NCI-H1930 (cell line): ENCODE measurements at regions not wholly inside any gene's neighbourhood (a gene's known extent, or its start where the extent isn't known, plus 50 kb on each side); places are given as distances from the start of the nearest gene placed in this dataset.
"Not testable (repeated sequence)": the region's sequence is repeated elsewhere in the genome, so short reads cannot be mapped to it uniquely, and the experiment has no call there.

ENCODE experiments used
- DNase-seq, 2 experiments: peaks; one replicate each; lab custom pipeline; 2025; lab: John Stamatoyannopoulos, UW

DNA sequence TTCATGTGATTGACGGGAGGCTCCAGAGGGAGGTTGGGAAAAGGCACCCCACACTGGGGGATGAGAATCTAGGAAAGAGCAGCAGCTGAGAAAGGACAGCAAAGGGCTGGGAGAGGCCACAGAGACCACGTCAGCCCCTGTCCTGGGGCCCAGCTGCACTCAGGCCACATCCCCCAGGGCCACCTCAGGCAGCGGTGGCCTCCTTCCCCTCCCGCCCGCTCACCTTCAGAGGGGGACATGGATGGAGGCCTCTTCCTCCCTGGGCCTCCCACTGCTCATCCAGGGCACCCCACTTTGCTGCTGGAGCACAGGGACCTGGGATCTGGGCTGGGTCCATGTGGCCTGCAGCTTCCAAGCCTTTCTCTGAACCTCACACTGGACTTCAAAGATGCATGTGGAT, 199.8 kb upstream of the HDAC4 start:
- DNase-seq = no peak

DNA sequence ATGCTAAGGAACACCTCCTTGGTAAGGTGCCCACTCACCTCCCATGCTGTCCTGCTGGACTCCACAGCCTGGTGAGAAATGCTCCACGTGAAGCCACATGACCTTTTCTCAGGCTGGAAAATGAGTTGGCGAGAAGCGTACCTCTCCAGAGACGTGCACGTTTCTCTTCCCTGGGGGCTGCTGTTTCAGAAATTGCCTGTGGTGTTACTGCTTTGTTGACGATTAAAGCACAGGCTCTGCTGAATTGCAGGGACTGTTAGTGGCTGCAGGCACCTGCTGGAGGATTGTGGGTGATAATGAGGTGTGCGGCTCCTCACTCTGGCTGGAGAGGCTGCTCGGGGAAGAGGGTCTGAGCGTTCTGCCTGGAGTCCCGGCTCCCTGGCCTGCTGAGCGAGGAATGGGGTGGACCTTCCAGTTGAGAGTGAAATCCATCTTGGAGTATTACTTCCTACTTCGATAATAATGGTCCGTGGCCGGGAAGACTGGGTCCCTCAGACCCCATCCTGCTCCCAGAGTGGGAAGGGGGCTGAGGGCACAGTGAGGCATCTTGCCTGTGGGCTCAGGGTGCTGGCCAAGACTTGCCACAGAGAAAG, 199.3 kb upstream of the HDAC4 start:
- no peak for DNase-seq

DNA sequence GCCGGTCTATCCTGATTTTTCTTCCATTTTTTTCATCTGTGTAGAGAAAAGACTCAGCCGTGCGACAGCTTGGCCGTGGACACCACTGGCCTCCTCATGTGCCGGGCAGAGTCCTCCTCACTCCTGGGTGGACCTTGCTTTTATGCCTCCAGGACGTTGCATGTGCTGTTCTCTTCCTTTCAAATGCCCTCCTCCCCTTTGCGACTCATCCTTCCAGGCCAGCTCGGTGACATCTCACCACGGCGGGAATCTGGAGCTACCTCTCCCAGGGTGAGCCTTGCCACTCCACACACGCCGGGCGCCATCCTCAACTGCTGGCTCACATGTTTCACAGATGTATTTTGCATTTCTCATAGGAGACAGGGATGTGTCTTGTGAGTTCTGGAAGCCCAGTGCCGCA, 198.5 kb upstream of the HDAC4 start:
- no peak for DNase-seq

DNA sequence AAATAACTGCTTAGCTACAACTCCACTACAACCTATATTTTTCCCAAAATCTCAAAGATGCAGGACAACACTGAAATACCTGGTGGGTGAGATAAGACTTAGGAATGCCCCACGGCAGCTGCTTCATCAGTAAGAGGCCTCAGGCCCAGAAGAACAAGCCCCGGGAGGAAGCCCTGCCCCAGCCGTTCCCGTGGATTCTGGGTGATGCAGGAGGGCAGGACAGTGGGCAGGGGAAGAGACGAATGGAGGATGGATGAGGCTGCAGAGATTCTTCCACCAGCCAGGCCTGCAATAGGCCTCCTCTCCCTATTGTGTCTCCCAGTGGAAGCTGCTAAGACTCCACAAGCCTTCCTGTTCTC, 197.9 kb upstream of the HDAC4 start:
- no peak for DNase-seq

DNA sequence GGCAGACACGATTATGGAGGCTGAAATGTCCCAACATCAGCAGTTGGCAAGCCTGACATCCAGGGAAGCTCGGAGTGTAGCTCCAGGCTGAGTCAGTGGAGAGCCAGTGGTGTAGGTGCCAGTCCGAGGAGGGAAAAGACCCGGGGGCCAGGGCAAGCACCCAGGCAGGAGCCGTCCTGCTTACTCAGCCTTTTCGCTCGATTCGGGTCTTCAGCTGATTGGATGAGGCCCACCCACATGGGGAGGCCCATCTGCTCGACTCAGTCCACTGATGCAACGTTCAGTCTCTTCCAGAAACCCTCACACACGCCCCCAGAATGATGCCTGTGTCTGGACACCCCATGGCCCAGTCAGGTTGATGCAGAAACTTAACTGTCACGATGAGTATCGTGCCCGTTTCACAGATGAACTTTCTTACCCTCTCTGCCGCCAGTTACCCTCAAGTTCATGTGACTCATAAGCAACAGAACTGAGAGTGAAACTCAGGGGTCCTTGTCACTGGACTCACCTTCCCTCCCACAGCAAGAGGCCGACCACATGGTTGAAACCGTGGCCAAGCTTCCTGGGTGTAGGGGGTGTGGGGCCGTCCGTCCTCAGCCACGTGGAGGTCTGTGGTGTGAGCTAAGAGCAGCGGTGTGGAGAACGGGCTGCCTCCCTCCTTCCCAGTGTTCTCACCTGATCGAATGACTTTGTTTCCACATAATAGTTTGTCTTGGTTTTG, 197.4 kb upstream of the HDAC4 start:
- no peak for DNase-seq

DNA sequence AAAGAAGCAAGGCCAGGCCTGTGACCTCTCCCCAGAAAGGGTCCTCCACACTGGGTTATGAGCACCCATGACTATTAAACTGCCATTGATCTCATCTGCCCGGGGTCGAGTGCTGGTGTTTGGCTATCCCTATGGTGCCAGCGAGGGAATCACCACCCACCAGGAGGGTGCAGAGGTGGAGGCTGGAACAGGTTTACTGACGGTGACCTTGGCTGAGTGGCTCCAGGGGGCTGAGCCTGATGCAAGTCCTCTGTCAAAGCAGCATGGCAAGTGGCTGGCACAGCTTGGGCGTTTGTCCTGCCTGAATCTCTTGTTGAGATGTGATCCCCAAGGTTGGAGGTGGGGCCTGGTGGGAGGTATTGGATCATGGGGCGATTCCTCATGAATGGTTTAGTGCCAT, 196.4 kb upstream of the HDAC4 start:
- DNase-seq = no peak

DNA sequence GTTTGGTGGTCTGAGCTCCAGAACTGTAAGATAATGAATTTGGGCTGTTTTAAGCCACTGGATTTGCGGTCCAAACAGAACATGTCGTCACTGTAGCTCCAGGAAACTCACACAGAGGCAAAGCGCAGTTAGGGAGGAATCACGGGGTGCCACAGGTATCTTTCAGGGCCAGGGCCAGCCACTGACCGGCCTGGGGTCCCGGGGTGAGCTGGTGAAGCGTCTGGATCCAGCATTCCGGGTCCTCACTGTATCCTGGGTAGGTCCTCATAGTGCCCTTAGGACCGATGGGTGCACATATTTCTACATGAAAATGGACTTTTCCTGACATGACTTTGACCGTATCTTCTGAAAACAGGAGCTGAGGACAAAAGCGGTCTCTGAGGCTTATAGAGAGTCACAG, 196.0 kb upstream of the HDAC4 start:
- no peak for DNase-seq

DNA sequence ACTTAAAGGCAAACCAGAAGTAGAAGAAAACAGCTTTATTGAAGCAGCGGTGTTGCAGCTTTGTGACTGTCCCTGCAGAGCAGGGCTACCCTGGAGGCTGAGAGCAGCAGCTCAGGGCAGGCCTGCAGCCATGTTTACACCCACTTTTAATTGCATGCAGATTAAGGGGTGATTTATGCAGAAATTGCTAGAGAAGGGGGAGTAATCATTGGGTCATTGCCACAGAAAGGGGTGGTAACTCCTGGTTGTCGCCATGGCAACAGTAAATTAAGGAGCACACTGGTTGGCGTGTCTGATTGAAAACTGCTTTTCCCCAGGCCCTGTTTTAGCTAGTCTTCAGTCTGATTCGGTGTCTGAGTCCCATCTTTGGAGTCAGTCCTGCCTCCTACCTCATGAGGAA, 195.4 kb upstream of the HDAC4 start:
- no peak for DNase-seq

DNA sequence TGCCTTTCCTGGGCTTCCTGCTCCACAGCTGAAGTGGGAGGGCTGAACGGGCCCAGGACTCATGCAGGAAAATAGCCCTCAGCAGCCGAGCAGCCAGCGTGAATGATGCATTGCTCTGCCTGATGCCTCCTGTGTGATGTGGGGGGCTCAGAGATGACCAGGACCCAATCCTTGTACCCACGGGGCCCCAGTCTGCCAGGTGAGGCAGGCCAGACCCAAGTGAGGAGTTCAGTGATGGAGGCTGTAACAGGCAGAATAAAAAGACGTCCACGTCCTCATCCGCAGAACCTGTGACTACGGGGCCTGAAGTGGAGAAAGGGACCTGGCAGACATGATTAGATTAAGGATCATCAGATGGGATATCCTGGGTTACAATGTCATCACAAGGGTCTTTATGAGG, 194.9 kb upstream of the HDAC4 start:
- DNase-seq = no peak

DNA sequence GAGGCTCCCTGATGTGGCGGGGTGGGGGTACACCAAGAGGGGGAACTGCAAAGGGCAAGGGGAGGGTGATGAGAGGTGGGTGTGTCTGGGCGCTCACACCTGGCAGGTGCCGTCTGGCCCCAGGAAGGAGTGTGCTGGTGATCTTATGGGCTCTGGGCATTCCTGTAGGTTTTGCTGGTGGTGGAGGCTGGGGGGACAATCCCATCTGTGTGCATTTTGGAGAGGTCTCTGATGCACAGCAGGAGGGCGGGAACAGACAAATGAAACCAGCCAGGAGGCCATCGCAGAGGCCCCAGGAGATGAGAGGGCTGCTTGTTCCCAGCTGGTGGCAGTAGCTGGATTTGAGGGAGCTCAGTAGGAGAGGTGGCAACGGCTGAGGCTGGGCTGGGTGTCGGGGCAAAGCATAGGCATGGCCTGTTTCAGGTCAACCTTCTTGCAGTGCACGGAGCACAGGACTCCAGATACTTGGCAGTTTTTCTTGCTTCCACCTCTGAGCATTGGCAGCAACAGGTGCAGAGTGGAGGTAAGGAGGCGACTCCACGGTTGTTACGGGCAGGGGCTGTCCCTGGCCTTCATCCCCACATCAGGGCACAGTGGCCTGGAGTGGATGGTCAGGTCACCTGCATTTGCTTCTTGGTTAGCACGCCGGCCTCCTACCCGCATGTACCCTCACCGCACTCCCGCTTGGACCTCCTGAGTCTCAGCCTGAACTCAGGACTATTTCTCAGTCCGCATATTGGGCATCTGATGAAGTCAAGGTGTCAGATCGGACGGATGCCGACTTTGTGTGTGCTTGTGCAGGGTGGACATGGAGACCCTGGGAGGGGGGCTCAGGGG, 194.2 kb upstream of the HDAC4 start:
- no peak for DNase-seq

DNA sequence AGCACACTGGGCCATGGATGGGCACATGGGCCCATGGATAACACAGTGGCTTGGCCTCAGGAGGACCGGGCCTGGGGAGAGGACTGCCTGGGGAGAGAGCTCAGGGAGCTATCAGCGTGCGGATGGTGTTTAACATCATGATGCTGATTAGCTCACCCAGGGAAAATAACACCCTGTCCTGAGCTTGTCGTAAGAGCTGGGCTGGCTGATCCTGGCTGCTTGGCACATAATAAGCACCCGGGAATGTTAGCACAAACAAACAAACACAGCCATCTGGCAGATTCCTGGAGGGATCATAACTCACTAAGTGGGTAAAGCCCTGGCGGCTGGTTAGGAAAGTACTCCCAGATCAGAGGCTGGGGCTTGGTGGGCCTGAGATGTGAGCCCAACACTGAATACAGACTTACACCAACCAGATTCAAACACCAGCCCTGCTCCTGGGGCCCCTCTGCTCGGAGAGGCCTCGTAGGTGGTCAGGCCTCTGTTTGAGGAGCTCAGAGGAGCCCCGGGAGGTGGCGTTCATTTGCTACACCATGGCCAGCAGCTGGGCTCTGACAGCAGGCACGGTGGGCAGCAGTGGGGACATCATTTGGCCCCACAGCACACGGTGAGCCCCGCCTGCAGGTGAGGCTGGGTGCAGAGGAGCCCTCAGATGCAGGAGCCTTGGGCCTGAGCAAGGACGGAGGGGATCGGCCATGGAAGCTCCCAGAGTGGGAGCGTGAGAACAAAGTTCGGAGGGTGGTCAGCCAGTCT, 193.4 kb upstream of the HDAC4 start:
- DNase-seq = no peak

DNA sequence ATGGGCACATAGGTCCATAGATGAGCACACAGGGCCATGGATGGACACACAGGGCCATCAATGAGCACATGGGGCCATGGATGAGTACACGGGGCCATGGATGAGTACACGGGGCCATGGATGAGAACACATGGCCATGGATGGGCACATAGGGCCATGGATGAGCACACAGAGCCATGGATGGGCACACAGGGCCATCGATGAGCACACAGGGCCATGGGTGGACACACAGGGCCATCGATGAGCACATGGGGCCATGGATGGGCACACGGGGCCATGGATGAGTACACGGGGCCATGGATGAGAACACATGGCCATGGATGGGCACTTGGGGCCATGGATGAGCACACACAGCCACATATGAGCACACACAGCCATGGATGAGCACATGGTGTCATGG, 192.6 kb upstream of the HDAC4 start:
- no peak for DNase-seq

DNA sequence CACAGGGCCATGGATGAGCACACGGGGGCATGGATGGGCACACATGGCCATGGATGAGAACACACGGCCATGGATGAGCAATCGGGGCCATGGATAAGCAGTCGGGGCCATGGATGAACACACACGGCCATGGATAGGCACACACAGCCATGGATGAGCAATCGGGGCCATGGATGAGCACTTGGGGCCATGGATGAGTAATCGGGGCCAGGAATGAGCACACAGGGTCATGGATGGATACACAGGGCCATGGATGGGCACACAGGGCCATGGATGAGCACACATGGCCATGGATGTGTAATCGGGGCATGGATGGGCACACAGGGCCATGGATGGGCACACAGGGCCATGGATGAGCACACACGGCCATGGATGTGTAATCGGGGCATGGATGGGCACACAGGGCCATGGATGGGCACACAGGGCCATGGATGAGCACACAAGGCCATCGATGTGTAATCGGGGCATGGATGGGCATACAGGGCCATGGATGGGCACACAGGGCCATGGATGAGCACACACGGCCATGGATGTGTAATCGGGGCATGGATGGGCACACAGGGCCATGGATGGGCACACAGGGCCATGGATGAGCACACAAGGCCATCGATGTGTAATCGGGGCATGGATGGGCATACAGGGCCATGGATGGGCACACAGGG, 191.9 kb upstream of the HDAC4 start:
- DNase-seq = not testable (repeated sequence)

DNA sequence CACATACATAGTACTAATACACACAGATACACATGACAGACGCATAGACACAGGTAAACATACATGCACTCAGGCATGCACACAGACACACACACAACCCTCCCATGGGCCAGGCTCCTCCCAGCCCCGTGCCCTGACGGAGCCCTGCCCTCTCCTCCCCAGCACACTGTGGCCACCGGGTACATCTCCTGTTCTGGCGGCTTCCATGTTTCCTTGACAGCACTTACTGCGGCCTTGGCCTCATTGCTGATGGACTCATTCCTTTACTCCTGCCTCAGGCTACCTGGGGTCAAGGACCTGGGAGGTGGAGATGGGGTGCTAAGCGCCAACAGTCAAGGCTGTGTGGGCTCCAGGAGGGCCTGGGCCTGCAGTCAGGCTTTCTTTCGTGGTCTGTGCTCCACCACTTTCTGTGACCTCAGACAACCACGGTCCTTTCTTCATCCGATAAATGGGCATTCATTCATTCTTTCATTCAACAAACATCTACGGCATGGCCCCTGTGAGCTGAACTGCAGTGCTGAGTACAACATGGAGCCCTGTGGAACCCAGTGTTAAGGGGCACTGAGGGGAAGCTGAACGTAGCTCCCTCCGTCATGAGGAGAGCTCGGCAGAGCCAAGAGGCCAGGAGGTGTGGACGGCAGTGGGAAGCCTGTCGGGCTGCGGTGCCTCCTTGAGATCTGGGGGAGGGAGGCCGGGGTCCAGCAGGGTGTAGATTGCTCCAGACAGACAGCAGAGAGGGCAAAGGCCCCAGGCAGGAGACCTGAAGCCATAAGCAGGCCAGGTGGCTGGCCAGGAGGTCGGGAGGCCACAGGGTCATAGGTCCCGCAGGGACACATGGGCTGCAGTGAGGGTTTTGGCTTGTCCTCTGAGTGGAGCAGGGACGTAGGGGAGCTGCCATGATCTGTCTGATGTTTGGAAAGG, 190.4 kb upstream of the HDAC4 start:
- no peak for DNase-seq

DNA sequence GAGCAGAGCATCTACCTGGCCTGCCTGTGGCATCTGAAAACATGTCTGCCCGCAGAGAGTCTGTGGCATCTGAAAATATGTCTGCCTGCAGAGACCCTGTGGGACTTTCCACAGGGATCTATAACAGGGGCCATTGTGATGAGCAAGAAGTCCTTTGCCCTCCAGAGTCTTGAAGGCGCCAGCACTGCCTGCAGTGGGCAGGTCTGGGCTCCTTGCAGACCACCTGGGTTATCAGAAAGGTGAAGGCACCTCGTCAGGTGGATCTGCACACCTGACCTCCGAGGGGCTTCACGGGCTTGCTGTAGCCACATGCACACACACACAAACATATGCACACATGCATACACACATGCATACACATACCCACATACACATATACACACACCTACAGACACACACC, 189.5 kb upstream of the HDAC4 start:
- no peak for DNase-seq

DNA sequence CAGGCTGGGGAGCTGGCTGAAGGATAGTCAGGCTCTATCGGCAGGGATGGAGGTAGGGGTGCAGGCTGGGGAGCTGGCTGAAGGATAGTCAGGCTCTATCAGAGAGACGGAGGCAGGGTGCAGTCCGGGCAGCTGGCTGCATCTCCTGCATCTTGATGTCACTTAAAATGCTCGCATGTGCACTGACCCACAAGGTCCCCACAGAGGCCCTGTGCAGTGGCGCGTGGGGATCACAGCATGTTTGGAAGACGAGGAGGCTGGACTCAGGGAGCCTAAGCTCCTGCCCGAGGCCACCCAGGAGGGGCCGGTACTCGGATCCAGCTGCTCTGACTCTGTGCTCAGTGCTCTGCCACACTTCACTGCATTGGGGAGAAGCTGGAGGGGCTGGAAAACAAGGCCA, 189.0 kb upstream of the HDAC4 start:
- no peak for DNase-seq

DNA sequence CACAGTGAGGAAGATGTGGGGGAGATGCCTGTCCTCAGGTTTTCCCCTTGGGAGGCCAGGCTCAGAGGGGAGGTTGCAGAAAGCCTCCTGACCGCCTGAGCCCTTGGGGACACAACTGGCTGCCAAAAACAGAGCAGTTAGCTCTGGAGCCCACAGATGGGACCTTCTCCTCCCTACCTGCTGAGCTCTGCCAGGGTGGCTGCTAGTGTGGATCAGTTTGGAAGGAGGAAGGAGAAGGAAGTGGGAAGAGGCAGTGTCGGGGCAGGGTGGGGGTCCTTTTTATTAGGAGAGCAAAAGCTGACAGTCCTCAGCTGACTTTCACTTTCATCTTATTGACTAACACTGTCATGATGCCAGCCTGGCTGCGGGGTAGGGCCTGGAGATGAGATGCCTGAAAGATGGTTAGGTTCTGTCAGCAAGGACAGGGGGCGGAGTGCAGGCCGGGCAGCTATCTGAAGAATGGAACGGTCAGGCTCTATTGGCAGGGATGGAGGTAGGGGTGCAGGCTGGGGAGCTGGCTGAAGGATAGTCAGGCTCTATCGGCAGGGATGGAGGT, 188.5 kb upstream of the HDAC4 start:
- no peak for DNase-seq

DNA sequence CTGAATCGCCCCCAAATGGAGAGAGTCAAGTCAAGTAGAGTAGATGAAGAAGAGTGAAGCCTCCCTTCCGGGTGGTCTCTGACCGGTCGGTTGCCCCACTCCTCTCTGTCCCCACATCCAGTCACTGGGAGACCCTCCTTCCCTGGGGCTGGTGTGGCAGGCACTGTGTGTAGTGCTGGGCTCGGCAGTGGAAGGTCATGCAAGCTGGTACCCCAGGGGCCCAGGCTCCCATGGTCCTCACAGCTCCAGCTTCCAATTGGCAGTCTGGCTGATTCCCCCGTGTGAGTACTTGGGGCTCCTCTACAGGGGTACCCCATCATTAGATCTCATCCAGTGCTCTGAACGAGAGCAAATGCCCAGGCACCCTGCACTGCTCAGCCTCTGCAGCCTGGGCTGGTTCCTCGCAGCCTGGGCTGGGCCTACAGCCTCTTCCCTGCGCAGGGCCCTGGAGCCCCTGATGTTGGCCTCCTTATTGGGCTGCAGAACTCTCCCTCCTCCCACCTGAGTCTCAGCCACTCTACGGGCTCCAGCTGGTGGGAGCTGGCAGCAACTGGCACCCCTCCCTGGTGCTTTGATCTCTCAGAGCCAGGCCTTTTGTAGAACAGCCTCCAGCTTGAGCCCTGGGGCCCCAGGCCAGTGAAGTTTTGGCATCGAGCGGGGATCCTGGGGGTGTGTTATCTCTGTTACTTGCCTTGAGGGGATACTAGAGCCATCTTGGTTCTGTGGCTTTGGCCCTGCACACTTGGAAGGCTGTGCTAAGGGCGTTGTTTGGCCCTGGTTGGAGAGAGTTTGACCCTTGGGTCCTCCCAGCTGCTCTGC, 187.8 kb upstream of the HDAC4 start:
- no peak for DNase-seq

DNA sequence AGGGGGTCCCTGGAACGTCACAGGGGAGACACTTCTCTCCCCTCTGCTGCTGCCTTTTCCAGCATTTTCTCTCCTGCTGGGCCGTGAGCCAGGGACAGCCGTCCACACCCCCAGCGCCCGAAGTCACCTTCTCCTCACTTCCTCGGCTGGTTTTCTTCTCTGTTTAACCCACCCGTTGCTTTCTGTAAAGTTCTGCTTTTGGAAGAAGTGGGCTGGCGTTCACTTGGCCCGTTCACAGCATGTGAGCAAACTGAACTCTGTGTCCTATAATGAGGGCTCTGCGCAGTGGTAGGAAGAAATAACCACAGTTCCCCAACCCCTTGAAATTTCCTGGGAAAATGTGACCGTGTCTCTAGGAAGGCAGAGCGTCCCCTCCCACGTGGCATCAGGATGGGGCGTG, 187.0 kb upstream of the HDAC4 start:
- DNase-seq = no peak

DNA sequence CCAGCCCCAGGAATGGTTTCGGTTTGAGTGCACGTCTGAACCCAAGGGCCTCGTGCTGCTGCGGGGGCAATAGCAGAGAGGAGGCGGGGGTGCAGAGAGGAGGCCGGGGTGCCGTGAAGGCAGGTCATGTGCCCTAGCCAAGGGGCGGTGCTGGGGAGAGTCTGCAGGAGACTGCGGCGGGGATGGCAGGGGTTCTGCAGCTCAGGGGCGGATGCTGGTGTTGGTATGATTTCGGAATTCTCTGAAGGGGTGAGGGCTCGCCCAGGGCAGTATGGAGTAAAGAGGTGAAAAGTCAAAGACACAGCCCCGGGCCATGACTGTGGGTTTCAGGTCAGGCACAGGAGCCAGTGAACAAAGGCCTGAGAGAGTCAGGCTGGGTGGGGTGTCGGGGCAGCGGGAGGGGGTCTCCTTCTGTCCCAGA, 186.5 kb upstream of the HDAC4 start:
- DNase-seq = no peak
